Astrocyte (in vitro differentiated cells and primary cell): ENCODE measurements at regions not wholly inside any gene's neighbourhood (a gene's known extent, or its start where the extent isn't known, plus 50 kb on each side); places are given as distances from the start of the nearest gene placed in this dataset.

Source experiments
- DNase-seq: peaks from one replicate; pipeline ENCODE4 v3.0.0-alpha.2; 2010; ENCODE audit warnings: low read depth
- FAIRE-seq: peaks from 2 replicates; lab custom pipeline; 2011; peaks lifted over from hg19 to GRCh38; lab: Jason Lieb, UNC
- H2AFZ ChIP-seq: 2 replicates; pipeline ENCODE4 v1.6.0; 2012; ENCODE audit warnings: low read depth, low read length, inconsistent platforms
- H3K27ac ChIP-seq: 2 replicates; pipeline ENCODE4 v1.5.1; 2011; ENCODE audit warnings: low read depth, low read length, inconsistent platforms
- H3K27me3 ChIP-seq: 2 replicates; pipeline ENCODE4 v1.6.0; 2011; ENCODE audit warnings: low read length, inconsistent platforms; ENCODE audit not compliant: insufficient read depth
- H3K36me3 ChIP-seq: 2 replicates; pipeline ENCODE4 v1.5.1; 2011; ENCODE audit warnings: low read length, inconsistent platforms; ENCODE audit not compliant: insufficient read depth
- H3K4me1 ChIP-seq: 2 replicates; pipeline ENCODE4 v1.5.1; 2011; ENCODE audit warnings: low read length, inconsistent platforms; ENCODE audit not compliant: insufficient read depth
- H3K4me2 ChIP-seq: 2 replicates; pipeline ENCODE4 v1.6.0; 2012; ENCODE audit warnings: low read length, inconsistent platforms
- H3K4me3 ChIP-seq: 2 replicates; pipeline ENCODE4 v1.5.1; 2011; ENCODE audit warnings: low read depth, mild to moderate bottlenecking, low read length, inconsistent platforms; ENCODE audit not compliant: insufficient read depth
- H3K79me2 ChIP-seq: 2 replicates; pipeline ENCODE4 v1.6.0; 2012; ENCODE audit warnings: mild to moderate bottlenecking, low read length, inconsistent platforms; ENCODE audit not compliant: insufficient read depth
- H3K9ac ChIP-seq: 2 replicates; pipeline ENCODE4 v1.6.0; 2012; ENCODE audit warnings: mild to moderate bottlenecking, low read length, inconsistent platforms
- H3K9me3 ChIP-seq: 2 replicates; pipeline ENCODE4 v1.5.1; 2012; ENCODE audit warnings: low read depth, mild to moderate bottlenecking, low read length, inconsistent platforms; ENCODE audit not compliant: insufficient read depth
- H4K20me1 ChIP-seq: 2 replicates; pipeline ENCODE4 v1.6.0; 2012; ENCODE audit warnings: low read length, inconsistent platforms; ENCODE audit not compliant: insufficient read depth
- H3K27ac Mint-ChIP-seq: one replicate; pipeline ENCODE4 v1.8.0; 2021; ENCODE audit warnings: mild to moderate bottlenecking, mixed read lengths; ENCODE audit not compliant: unreplicated experiment
- H3K27me3 Mint-ChIP-seq: one replicate; pipeline ENCODE4 v1.8.0; 2021; ENCODE audit warnings: low read depth, mixed read lengths; ENCODE audit not compliant: unreplicated experiment
- H3K36me3 Mint-ChIP-seq: one replicate; pipeline ENCODE4 v1.8.0; 2021; ENCODE audit warnings: low read depth, mixed read lengths; ENCODE audit not compliant: unreplicated experiment
- H3K4me1 Mint-ChIP-seq: one replicate; pipeline ENCODE4 v1.8.0; 2021; ENCODE audit warnings: low read depth, mixed read lengths; ENCODE audit not compliant: unreplicated experiment
- H3K4me3 Mint-ChIP-seq: one replicate; pipeline ENCODE4 v1.8.0; 2021; ENCODE audit warnings: mild to moderate bottlenecking, moderate library complexity, mixed read lengths; ENCODE audit not compliant: unreplicated experiment
- H3K9me3 Mint-ChIP-seq: one replicate; pipeline ENCODE4 v1.8.0; 2021; ENCODE audit warnings: mild to moderate bottlenecking, mixed read lengths; ENCODE audit not compliant: unreplicated experiment
- EZH2 ChIP-seq: IDR thresholded peaks from 2 replicates; pipeline ENCODE4 v1.6.1; 2012; ENCODE audit warnings: mild to moderate bottlenecking, low read length, inconsistent platforms; ENCODE audit not compliant: insufficient read depth
- TF ChIP-seq, protein P1 (sequence below): IDR thresholded peaks from 2 replicates; pipeline ENCODE4 v1.5.1; 2011; ENCODE audit warnings: low read depth, mild to moderate bottlenecking, inconsistent platforms, low read length, moderate library complexity; ENCODE audit not compliant: insufficient read depth

DNA sequence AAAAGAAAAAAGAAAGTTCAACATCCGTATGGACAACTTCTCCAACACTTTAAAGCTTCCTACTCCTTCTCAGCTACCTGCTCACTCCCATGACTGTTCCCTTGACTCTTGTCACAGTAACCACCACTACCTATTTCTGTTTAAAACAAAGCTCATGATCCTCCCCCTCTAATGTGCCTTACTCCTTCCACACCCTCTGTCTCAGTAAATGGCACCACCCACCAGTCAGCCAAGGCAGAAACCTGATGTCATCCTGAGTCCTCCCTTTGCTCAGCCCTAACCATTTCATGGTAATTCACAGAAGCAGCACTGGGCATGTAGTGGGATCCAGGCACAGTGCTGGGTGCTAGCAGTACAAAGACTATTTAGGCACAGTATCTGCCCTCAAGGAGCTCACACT is 63.0 kb upstream of the PPM1J start:
- Mint-ChIP-seq H3K4me3 (no peak overlapping the region), H3K27ac (no peak overlapping the region), H3K27me3 (peaks cover 5% of the 10 kb centered on the region), H3K36me3 (peaks cover 4% of the 10 kb centered on the region), H3K9me3 (peaks cover 5% of the 10 kb centered on the region), H3K4me1 (no peaks in the 10 kb centered on the region)
- no peak overlapping the region for H3K27ac ChIP-seq
- H3K4me3 ChIP-seq = no peak overlapping the region
- no peak for TF ChIP-seq EZH2
- TF ChIP-seq, protein P1, sequence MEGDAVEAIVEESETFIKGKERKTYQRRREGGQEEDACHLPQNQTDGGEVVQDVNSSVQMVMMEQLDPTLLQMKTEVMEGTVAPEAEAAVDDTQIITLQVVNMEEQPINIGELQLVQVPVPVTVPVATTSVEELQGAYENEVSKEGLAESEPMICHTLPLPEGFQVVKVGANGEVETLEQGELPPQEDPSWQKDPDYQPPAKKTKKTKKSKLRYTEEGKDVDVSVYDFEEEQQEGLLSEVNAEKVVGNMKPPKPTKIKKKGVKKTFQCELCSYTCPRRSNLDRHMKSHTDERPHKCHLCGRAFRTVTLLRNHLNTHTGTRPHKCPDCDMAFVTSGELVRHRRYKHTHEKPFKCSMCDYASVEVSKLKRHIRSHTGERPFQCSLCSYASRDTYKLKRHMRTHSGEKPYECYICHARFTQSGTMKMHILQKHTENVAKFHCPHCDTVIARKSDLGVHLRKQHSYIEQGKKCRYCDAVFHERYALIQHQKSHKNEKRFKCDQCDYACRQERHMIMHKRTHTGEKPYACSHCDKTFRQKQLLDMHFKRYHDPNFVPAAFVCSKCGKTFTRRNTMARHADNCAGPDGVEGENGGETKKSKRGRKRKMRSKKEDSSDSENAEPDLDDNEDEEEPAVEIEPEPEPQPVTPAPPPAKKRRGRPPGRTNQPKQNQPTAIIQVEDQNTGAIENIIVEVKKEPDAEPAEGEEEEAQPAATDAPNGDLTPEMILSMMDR = no peak
- DNase-seq (no peak), FAIRE-seq (no peak)
- H3K9ac ChIP-seq = no peak overlapping the region
- H3K27me3 ChIP-seq = no peaks in the 10 kb centered on the region
- no peaks in the 10 kb centered on the region for H3K79me2 ChIP-seq
- H4K20me1 ChIP-seq = no peaks in the 10 kb centered on the region
- H3K9me3 ChIP-seq = no peaks in the 10 kb centered on the region
- H3K4me2 ChIP-seq = no peak overlapping the region
- H2AFZ ChIP-seq = no peak overlapping the region
- no peaks in the 10 kb centered on the region for H3K4me1 ChIP-seq
- no peaks in the 10 kb centered on the region for H3K36me3 ChIP-seq

DNA sequence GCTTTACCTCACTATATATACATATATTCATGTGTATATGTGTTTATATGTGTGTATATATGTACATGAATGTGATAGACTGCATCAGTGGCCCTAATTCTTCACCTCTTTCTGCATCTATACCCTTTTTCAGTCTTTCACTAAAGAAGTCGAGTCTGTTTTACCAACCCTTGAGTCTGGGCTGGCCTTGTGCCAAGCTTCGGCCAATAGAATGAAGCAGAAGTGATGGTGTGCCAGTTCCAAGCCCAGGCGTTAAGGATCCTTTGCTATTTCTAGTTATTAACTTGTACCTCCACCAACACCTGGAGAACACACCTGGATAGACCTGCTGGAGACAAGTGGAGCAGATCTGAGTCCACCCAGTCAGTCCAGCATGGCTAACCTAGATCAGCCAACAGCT is 61.6 kb upstream of the PPM1J start:
- no peak overlapping the region for H2AFZ ChIP-seq
- H3K27me3 ChIP-seq = no peaks in the 10 kb centered on the region
- no peak overlapping the region for H3K9ac ChIP-seq
- DNase-seq (no peak), FAIRE-seq (no peak)
- H3K9me3 ChIP-seq = no peaks in the 10 kb centered on the region
- Mint-ChIP-seq H3K36me3 (peaks cover 3% of the 10 kb centered on the region), H3K27me3 (peaks cover 3% of the 10 kb centered on the region), H3K4me3 (no peak overlapping the region), H3K27ac (no peak overlapping the region), H3K4me1 (no peaks in the 10 kb centered on the region), H3K9me3 (peaks cover 1% of the 10 kb centered on the region)
- H3K4me2 ChIP-seq = no peak overlapping the region
- TF ChIP-seq EZH2 = no peak
- TF ChIP-seq, protein P1 = no peak
- H3K79me2 ChIP-seq = no peaks in the 10 kb centered on the region
- H3K27ac ChIP-seq = no peak overlapping the region
- no peaks in the 10 kb centered on the region for H3K4me1 ChIP-seq
- H4K20me1 ChIP-seq = no peaks in the 10 kb centered on the region
- H3K4me3 ChIP-seq = no peak overlapping the region
- no peaks in the 10 kb centered on the region for H3K36me3 ChIP-seq

DNA sequence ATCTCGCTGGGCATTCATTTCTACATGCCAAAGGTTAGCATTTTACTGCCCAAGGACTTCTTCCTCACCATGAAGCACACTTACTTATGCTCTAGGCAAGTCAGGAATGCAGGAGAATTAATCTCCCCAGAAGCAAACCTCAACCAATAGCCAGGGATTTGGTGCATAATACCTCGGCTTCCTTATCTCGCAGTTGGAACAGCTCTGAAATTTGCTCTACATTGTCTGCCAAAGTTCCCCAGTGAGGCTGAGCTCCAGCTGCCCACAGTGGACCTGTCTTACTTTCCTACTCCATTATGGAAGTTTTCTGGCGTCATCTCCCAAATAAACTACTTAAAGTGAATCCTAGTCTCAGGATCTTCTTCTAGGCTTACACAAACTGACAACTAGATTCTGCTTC is 57.6 kb upstream of the PPM1J start:
- H3K4me2 ChIP-seq = no peak overlapping the region
- no peaks in the 10 kb centered on the region for H3K4me1 ChIP-seq
- H3K9ac ChIP-seq = no peak overlapping the region
- Mint-ChIP-seq H3K36me3 (no peaks in the 10 kb centered on the region), H3K4me1 (no peaks in the 10 kb centered on the region), H3K4me3 (no peak overlapping the region), H3K27me3 (no peaks in the 10 kb centered on the region), H3K9me3 (peaks cover 1% of the 10 kb centered on the region), H3K27ac (no peak overlapping the region)
- H3K79me2 ChIP-seq = no peaks in the 10 kb centered on the region
- TF ChIP-seq EZH2 = no peak
- TF ChIP-seq, protein P1 = no peak
- H3K36me3 ChIP-seq = no peaks in the 10 kb centered on the region
- no peaks in the 10 kb centered on the region for H4K20me1 ChIP-seq
- DNase-seq (peak; percentile 83), FAIRE-seq (no peak)
- H3K9me3 ChIP-seq = no peaks in the 10 kb centered on the region
- H2AFZ ChIP-seq = no peak overlapping the region
- no peaks in the 10 kb centered on the region for H3K27me3 ChIP-seq
- no peak overlapping the region for H3K27ac ChIP-seq
- H3K4me3 ChIP-seq = no peak overlapping the region
